KMS-11 (cell line): ENCODE measurements at regions not wholly inside any gene's neighbourhood (a gene's known extent, or its start where the extent isn't known, plus 50 kb on each side); places are given as distances from the start of the nearest gene placed in this dataset.

Experiments
- H2AFZ ChIP-seq: fragments of 200-600 bp; sonication (generic); 2 replicates; pipeline ENCODE4 v1.6.1; 2016; ENCODE audit warnings: antibody characterized with exemption, mixed run types, low read depth
- H3K27ac ChIP-seq: fragments of 200-600 bp; sonication (generic); 2 replicates; pipeline ENCODE4 v1.6.1; 2016; ENCODE audit warnings: mild to moderate bottlenecking, mixed run types
- H3K27me3 ChIP-seq: fragments of 200-600 bp; sonication (generic); 2 replicates; pipeline ENCODE4 v1.6.1; 2017; ENCODE audit warnings: mild to moderate bottlenecking, low read depth, mixed run types, moderate library complexity; ENCODE audit not compliant: insufficient read depth
- H3K36me3 ChIP-seq: fragments of 200-600 bp; sonication (generic); 2 replicates; pipeline ENCODE4 v1.6.1; 2017; ENCODE audit warnings: mild to moderate bottlenecking, mixed run types; ENCODE audit not compliant: insufficient read depth
- H3K4me1 ChIP-seq: fragments of 200-600 bp; sonication (generic); 2 replicates; pipeline ENCODE4 v1.6.1; 2016; ENCODE audit warnings: mild to moderate bottlenecking, low read depth, mixed run types; ENCODE audit not compliant: poor library complexity, severe bottlenecking
- H3K4me2 ChIP-seq: fragments of 200-600 bp; sonication (generic); 2 replicates; pipeline ENCODE4 v1.7.0; 2016; ENCODE audit warnings: mild to moderate bottlenecking, mixed run types
- H3K4me3 ChIP-seq: fragments of 200-600 bp; sonication (generic); IDR thresholded peaks from 2 replicates; pipeline ENCODE4 v1.6.1; 2017; ENCODE audit warnings: low read depth, low read length, mixed read lengths; ENCODE audit not compliant: insufficient read depth
- H3K79me2 ChIP-seq: fragments of 200-600 bp; sonication (generic); 2 replicates; pipeline ENCODE4 v1.6.1; 2016; ENCODE audit warnings: low read depth, mixed run types; ENCODE audit not compliant: insufficient read depth
- H3K9ac ChIP-seq: fragments of 200-600 bp; sonication (generic); 2 replicates; pipeline ENCODE4 v1.6.1; 2016; ENCODE audit warnings: mild to moderate bottlenecking, mixed run types
- H4K20me1 ChIP-seq: fragments of 200-600 bp; sonication (generic); 2 replicates; pipeline ENCODE4 v1.6.1; 2016; ENCODE audit warnings: mild to moderate bottlenecking, mixed run types; ENCODE audit not compliant: insufficient read depth
- CTCF ChIP-seq: fragments of 200-600 bp; sonication (generic); conservative IDR thresholded peaks from 2 replicates; pipeline ENCODE4 v1.6.1; 2017; ENCODE audit warnings: low read depth, mild to moderate bottlenecking, antibody characterized with exemption, low read length, moderate library complexity, mixed read lengths

DNA sequence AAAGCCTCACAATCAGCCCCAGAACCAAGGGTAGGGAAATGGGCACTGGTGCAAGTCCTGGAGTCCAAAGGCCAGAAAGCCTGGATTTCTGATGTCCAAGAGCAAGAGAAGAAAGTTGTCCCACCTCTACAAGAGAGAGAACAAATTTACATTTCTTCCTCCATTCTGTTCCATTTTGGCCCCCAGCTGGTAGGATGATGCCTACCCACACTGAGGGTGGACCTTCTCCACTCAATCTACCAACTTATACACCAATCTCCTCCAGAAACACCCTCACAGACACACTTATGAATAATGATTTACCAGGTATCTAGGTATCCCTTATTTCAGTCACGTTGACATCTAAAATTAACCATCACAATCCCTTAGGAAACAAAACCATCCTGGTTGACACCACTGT is 367.8 kb upstream of the GRIA3 start:
- Histone ChIP-seq H3K27ac (no peak overlapping the region), H4K20me1 (no peaks in the 10 kb centered on the region)
- TF ChIP-seq CTCF, result no peak

GRCh38 chrX:122817321-122817955 is 366.6 kb upstream of the GRIA3 start:
- no peak overlapping the region for H3K4me2 ChIP-seq
- H3K36me3 ChIP-seq, result no peaks in the 10 kb centered on the region
- H3K27me3 ChIP-seq, result no peaks in the 10 kb centered on the region
- no peak overlapping the region for H2AFZ ChIP-seq
- no peak overlapping the region for H3K27ac ChIP-seq
- no peaks in the 10 kb centered on the region for H4K20me1 ChIP-seq
- H3K4me3 ChIP-seq, result no peak overlapping the region
- no peak for TF ChIP-seq CTCF
- H3K79me2 ChIP-seq, result no peaks in the 10 kb centered on the region
- H3K4me1 ChIP-seq, result no peaks in the 10 kb centered on the region
- no peak overlapping the region for H3K9ac ChIP-seq

More for the DNA sequence above, 367.8 kb upstream of the GRIA3 start:
- Histone ChIP-seq H3K4me3 (no peak overlapping the region), H3K36me3 (no peaks in the 10 kb centered on the region), H3K79me2 (no peaks in the 10 kb centered on the region), H2AFZ (no peak overlapping the region), H3K4me1 (no peaks in the 10 kb centered on the region), H3K27me3 (no peaks in the 10 kb centered on the region), H3K4me2 (no peak overlapping the region), H3K9ac (no peak overlapping the region)

DNA sequence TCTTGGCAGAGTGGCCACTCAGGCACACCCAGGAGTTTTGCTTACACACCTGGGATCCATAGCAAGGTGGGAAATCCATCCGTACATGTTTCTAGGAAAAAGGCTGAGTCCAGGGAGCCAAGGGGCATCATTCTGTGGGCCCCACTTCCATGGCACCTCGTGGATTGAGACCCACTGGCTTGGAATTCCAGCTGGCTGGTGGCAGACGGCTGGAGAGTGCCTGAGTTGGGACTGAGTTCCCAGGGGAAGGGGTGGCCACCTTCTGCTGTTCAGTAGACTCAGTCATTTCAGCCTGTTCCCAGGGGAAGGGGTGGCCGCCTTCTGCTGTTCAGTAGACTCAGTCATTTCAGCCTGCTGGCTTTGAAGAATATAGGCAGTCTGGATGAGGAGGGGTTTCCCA is 366.0 kb upstream of the GRIA3 start:
- H4K20me1 ChIP-seq, result no peaks in the 10 kb centered on the region
- no peak overlapping the region for H2AFZ ChIP-seq
- no peaks in the 10 kb centered on the region for H3K36me3 ChIP-seq
- TF ChIP-seq CTCF, result no peak
- no peaks in the 10 kb centered on the region for H3K79me2 ChIP-seq
- H3K9ac ChIP-seq, result no peak overlapping the region
- no peaks in the 10 kb centered on the region for H3K4me1 ChIP-seq
- no peak overlapping the region for H3K27ac ChIP-seq
- H3K4me2 ChIP-seq, result no peak overlapping the region
- H3K27me3 ChIP-seq, result no peaks in the 10 kb centered on the region
- H3K4me3 ChIP-seq, result no peak overlapping the region

DNA sequence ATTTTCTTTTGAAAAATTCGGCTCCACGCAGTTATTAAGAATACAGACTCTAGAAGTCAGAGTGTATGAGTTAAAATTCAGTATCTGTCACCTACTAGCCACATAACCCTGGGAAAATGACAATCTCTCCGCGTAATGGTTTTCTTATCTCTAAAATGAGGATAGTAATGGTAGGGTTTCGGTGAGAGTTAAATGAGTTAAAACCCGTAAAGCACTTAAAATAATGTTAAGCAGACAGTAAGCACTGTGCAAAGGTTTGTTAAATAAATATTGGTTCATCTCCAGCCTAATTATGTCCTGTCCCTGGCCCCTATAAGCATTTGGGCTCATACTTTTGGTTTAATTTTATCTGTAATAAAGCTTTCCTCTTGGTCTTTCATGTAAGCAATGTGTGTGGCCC is 350.8 kb upstream of the GRIA3 start:
- no peaks in the 10 kb centered on the region for H3K79me2 ChIP-seq

More for the DNA sequence above, 350.8 kb upstream of the GRIA3 start:
- no peak overlapping the region for H3K27ac ChIP-seq
- H3K36me3 ChIP-seq, result no peaks in the 10 kb centered on the region
- no peaks in the 10 kb centered on the region for H3K4me1 ChIP-seq
- H3K4me2 ChIP-seq, result no peak overlapping the region
- no peak overlapping the region for H3K4me3 ChIP-seq
- H2AFZ ChIP-seq, result no peak overlapping the region
- no peak for TF ChIP-seq CTCF
- no peaks in the 10 kb centered on the region for H3K27me3 ChIP-seq
- H4K20me1 ChIP-seq, result no peaks in the 10 kb centered on the region
- H3K9ac ChIP-seq, result no peak overlapping the region
